K562 (cell line): ENCODE measurements at regions not wholly inside any gene's neighbourhood (a gene's known extent, or its start where the extent isn't known, plus 50 kb on each side); places are given as distances from the start of the nearest gene placed in this dataset.

Source experiments
- CAMTA2 ChIP-seq: fragments of 250-450 bp; sonication (Bioruptor Pico); conservative IDR thresholded peaks from 2 replicates; pipeline ENCODE4 v1.5.1; 2022
- FOXM1 ChIP-seq, 2 experiments: fragments of 450-650 bp in 1 of 2; sonication (generic) in 1 of 2; formaldehyde crosslinking in 1 of 2; IDR thresholded peaks; 2 replicates each; pipeline versions ENCODE4 v1.6.1 to v1.9.0; 2017 to 2022; ENCODE audit warnings: low read depth in 2 of 2, mild to moderate bottlenecking in 2 of 2, missing genetic modification reagents in 1 of 2, moderate library complexity in 1 of 2
- HCFC1 ChIP-seq: IDR thresholded peaks from 2 replicates; pipeline ENCODE4 v1.6.1; 2012; ENCODE audit warnings: low read depth, low read length, improper control_type of control experiment
- IRF2 ChIP-seq: sonication (generic); formaldehyde crosslinking; IDR thresholded peaks from 2 replicates; pipeline ENCODE4 v1.8.1; 2022; ENCODE audit warnings: mild to moderate bottlenecking, missing genetic modification reagents
- MIER1 ChIP-seq: fragments of 450-650 bp; IDR thresholded peaks from 2 replicates; pipeline ENCODE4 v1.6.1; 2016; ENCODE audit warnings: antibody characterized with exemption, mild to moderate bottlenecking, low read depth
- POLR2A ChIP-seq: fragments of 450-650 bp; conservative IDR thresholded peaks from 2 replicates; pipeline ENCODE4 v1.6.1; 2016
- ZBTB17 ChIP-seq: fragments of 450-650 bp; formaldehyde crosslinking; IDR thresholded peaks from 2 replicates; pipeline ENCODE4 v1.4.0; 2020; ENCODE audit warnings: mild to moderate bottlenecking
- ZNF174 ChIP-seq: fragments of 250-450 bp; sonication (Bioruptor Pico); IDR thresholded peaks from 2 replicates; pipeline ENCODE4 v1.4.0; 2020; ENCODE audit warnings: mild to moderate bottlenecking
- ZNF217 ChIP-seq: sonication (generic); formaldehyde crosslinking; IDR thresholded peaks from 2 replicates; pipeline ENCODE4 v1.8.0; 2022; ENCODE audit warnings: mild to moderate bottlenecking, missing genetic modification reagents
- ZNF589 ChIP-seq: fragments of 200-800 bp; sonication (Bioruptor generic); IDR thresholded peaks from 2 replicates; pipeline ENCODE4 v1.6.1; 2016; ENCODE audit warnings: low read depth, missing genetic modification characterization, missing compliant biosample characterization
- TF ChIP-seq, protein P1 (sequence below), 3 experiments: IDR thresholded peaks in 2 of 3; conservative IDR thresholded peaks in 1 of 3; 2 replicates each; pipeline ENCODE4 v1.5.1; 2011 to 2012; ENCODE audit warnings: low read length in 3 of 3, mild to moderate bottlenecking in 3 of 3, control low read depth in 2 of 3, improper control_type of control experiment in 1 of 3, inconsistent platforms in 1 of 3, low read depth in 1 of 3, mixed read lengths in 1 of 3, moderate library complexity in 1 of 3; ENCODE audit not compliant: insufficient read depth in 2 of 3
- TF ChIP-seq, protein P2 (sequence below): sonication (generic); formaldehyde crosslinking; IDR thresholded peaks from 2 replicates; pipeline ENCODE4 v1.8.1; 2022; ENCODE audit warnings: missing genetic modification reagents
- TF ChIP-seq, protein P3 (sequence below): fragments of 450-650 bp; IDR thresholded peaks from 2 replicates; pipeline ENCODE4 v1.6.1; 2016
- TF ChIP-seq, protein P4 (sequence below): sonication (generic); formaldehyde crosslinking; IDR thresholded peaks from 2 replicates; pipeline ENCODE4 v1.8.1; 2023; ENCODE audit warnings: mild to moderate bottlenecking, missing genetic modification reagents, moderate library complexity

DNA sequence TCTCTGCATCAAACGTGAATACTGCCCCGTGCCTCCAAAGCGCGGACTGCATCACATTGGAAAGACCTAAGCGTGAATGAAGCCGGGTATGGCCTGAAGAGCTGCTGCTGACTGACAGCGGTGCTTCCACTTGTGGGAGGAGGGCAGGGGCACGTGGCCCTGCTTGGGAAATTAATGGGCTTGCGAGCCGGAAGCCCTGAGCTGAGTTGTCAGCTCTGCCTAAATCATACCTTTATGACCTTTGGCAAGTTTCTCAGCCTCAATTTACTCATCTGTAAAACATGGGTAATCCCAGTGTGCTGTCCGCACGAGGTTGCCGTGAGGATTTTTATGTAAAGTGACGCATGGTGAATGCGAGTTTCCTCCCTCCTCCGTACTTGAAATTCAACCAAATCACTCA lies 67.0 kb upstream of the FOXQ1 start:
- TF ChIP-seq, protein P1, sequence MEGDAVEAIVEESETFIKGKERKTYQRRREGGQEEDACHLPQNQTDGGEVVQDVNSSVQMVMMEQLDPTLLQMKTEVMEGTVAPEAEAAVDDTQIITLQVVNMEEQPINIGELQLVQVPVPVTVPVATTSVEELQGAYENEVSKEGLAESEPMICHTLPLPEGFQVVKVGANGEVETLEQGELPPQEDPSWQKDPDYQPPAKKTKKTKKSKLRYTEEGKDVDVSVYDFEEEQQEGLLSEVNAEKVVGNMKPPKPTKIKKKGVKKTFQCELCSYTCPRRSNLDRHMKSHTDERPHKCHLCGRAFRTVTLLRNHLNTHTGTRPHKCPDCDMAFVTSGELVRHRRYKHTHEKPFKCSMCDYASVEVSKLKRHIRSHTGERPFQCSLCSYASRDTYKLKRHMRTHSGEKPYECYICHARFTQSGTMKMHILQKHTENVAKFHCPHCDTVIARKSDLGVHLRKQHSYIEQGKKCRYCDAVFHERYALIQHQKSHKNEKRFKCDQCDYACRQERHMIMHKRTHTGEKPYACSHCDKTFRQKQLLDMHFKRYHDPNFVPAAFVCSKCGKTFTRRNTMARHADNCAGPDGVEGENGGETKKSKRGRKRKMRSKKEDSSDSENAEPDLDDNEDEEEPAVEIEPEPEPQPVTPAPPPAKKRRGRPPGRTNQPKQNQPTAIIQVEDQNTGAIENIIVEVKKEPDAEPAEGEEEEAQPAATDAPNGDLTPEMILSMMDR (IDR thresholded peaks at IDR 0.05 in 2 of 3, conservative IDR thresholded peaks at IDR 0.05 in 1 of 3; ENCODE audit: insufficient read depth in 2 of 3, low read depth in 1 of 3, low read length in 3 of 3), result no peak
- TF ChIP-seq ZNF589 (CRISPR knock-in tag) (no peak), CAMTA2 (CRISPR knock-in tag) (no peak), MIER1 (no peak), POLR2A (no peak), ZNF174 (CRISPR knock-in tag) (no peak), FOXM1 (IDR thresholded peaks at IDR 0.05; ENCODE audit: low read depth) (no peak), FOXM1 (CRISPR knock-in tag; IDR thresholded peaks at IDR 0.05; ENCODE audit: low read depth) (no peak), HCFC1 (no peak), ZBTB17 (CRISPR knock-in tag) (no peak), IRF2 (CRISPR knock-in tag) (no peak), ZNF217 (CRISPR knock-in tag) (no peak)
- TF ChIP-seq, protein P2, sequence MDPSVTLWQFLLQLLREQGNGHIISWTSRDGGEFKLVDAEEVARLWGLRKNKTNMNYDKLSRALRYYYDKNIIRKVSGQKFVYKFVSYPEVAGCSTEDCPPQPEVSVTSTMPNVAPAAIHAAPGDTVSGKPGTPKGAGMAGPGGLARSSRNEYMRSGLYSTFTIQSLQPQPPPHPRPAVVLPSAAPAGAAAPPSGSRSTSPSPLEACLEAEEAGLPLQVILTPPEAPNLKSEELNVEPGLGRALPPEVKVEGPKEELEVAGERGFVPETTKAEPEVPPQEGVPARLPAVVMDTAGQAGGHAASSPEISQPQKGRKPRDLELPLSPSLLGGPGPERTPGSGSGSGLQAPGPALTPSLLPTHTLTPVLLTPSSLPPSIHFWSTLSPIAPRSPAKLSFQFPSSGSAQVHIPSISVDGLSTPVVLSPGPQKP, result no peak
- TF ChIP-seq, protein P3, sequence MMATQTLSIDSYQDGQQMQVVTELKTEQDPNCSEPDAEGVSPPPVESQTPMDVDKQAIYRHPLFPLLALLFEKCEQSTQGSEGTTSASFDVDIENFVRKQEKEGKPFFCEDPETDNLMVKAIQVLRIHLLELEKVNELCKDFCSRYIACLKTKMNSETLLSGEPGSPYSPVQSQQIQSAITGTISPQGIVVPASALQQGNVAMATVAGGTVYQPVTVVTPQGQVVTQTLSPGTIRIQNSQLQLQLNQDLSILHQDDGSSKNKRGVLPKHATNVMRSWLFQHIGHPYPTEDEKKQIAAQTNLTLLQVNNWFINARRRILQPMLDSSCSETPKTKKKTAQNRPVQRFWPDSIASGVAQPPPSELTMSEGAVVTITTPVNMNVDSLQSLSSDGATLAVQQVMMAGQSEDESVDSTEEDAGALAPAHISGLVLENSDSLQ, result no peak
- TF ChIP-seq, protein P4, sequence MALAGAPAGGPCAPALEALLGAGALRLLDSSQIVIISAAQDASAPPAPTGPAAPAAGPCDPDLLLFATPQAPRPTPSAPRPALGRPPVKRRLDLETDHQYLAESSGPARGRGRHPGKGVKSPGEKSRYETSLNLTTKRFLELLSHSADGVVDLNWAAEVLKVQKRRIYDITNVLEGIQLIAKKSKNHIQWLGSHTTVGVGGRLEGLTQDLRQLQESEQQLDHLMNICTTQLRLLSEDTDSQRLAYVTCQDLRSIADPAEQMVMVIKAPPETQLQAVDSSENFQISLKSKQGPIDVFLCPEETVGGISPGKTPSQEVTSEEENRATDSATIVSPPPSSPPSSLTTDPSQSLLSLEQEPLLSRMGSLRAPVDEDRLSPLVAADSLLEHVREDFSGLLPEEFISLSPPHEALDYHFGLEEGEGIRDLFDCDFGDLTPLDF (CRISPR knock-in tag), result no peak
